Stimulated activated CD4-positive, alpha-beta T cell treated with anti-CD3 and anti-CD28 coated beads, Interleukin-2, amount 100 ng/mL, for 48 hours (primary cell): ENCODE measurements at regions not wholly inside any gene's neighbourhood (a gene's known extent, or its start where the extent isn't known, plus 50 kb on each side); places are given as distances from the start of the nearest gene placed in this dataset.

ENCODE experiments used
- DNase-seq, 2 donors: peaks; one replicate each; pipeline ENCODE4 v3.0.0-alpha.2; 2020

- DNase-seq, result no peak
Observed at GRCh38 chr16:87060034-87060986, 256.9 kb downstream of the C16orf95 start.

- no peak for DNase-seq
Observed at GRCh38 chr16:87061243-87061920, 255.8 kb downstream of the C16orf95 start.

DNA sequence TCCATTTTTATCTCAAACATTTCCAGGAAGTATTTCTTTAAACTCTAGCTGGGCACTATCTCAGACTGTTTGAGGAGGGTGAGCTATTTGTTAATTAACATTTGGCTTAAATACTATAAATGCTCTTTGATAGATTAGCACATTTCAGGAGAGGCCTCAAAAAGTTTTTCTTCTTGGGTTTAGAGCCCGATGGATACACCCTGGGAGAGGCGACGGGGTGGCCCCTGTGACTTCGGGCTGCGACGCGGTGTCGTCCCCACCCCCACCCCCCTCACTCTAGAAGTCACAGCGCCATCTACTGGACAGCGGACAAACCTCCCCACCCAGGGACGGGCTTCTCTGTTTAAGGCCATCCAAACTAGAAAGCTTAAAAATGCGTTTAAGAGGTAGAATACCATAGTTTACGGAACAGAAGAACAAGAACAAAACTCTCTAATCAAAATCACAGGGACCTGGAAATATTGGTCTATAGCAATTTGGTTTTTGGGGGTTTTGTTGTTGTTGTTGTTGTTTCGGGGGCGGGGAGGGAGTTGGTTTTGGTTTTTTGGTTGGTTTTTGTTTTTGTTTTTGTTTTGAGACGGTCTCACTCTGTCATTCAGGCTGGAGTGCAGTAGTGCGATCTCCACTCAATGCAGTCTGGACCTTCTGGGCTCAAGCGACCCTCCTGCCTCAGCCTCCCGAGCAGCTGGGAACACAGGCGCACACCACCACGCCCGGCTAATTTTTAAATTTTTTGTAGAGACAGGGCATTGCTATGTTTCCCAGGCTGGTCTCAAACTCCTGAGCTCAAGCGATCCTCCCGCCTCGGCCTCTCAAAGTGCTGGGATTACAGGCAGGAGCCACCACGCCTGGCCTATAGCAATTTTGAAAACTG is 254.4 kb downstream of the C16orf95 start:
- peak; percentile 66 to 70 for DNase-seq

DNA sequence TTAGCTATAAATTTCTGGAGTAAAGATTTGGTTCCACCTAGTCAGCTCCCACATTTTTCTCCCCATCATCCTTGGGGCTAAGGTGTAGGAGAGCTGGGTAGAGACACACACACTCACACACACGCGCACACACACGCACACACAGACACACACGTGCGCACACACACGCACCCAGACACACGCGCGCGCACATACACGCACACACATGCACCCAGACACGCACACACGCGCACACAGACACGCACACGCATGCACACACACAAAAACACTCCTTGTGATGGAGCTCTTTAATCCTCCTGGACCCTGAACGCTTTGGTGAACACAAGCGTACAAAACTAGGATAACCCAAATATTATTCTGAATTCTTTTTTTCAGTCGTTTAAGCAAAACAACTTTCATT is 253.6 kb downstream of the C16orf95 start:
- no peak for DNase-seq

DNA sequence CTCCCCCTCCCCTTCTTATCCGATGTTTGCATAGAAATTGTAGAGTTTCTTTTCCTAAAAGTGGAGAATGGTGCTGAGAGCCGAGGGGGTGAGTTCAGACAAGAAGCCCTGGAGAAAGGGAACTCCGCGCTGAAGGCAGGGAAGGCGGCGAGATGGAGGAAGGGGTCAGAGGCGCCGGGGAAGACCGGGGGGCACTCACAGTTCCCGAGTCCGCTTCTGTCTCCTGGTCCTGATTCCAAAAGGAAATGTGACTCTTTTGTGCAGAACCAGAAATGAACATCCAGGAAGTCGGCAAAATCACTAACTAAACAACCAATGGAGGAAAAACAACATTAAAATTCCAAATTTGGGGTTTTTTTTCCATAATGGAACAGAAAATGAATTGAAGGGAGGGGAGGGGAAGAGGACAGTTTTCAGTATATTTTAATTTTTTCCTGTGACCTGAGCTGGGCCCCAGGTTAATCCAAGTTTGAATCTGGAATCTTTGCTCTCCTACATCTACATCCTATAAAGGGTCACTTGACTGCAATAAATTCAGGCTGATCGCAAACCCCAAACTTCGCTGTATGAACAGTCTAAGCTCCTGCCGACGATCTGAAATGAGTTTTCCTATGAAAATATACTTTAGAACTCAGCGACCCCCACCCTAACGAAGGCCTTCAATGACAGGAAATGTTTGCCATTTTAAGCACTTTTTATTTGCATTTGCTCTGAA is 252.3 kb downstream of the C16orf95 start:
- no peak for DNase-seq

DNA sequence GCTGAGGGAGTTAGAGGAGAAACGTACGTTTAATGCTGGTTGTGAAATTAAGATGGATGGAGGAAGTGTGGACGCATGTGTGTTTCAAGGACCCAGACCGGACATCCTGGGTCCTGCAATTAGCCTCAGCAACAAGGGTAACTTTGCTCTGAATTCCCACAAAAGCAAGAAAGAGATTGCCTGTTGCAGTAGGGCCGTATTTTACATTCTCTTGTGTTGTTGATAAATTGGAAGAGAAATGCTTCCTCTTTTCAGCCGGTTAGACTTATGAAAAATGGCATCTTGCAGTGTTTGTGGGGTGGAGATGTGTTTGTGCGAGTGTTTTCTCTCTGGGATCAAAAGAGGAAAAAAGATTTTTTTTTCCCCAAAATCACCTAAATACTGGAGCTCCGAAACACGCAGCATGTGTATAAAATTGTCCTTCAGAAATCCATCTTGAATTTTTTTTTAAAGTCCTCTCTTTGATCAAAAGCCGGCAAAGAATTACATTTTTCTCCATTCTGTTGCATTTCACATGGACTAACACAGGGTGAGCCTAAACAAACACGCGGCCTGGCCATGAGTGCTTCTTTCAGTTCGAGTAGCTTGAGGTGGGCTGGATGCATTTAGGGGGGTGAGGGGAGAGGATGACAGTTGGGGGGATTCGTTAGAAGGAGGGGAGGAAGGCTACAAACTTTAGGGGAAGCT is 251.6 kb downstream of the C16orf95 start:
- DNase-seq, result no peak

DNA sequence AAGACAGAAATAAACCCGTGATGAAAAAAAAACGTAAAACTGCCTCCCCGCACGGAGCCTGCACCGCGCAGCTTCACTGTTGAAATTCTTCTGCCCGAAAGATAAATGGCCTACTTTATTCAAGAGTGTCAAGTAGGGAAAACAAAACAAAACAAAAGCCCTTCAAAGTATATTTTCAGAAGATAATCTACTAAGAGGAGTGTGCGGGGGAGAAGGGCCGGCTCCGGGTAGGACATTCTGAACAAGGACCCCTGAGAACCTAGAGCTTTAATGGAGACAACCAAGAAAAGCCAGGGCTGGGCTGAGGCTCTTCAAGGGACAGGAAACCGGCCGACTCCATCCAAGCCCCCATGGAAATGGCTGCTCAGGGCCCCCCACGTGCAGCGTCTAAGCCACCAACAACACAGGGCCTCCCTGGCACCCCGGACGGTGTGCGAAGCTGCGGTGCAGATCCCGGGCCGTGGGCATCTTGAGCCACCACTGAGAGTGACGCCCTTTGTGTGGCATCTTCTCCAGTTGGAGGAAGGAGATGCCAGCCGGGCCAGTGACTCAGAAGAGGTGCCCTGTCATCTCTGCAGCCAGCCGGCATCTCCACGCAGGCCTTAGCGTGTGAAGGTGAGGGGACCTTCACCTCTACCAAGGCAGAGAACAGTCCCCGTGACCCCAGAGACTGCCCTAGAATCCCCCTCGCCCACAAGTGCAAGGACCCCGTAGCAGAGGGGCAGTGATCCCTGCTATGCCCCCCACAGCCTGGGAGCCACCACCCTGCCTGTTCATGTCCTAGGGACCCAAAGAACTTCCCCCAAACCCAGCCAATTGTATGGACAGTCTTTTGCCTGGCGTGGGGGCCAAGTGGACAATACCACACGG is 250.8 kb downstream of the C16orf95 start:
- DNase-seq, result no peak

GRCh38 chr16:87067003-87067556 is 250.1 kb downstream of the C16orf95 start:
- no peak for DNase-seq

GRCh38 chr16:87067836-87068761 is 249.1 kb downstream of the C16orf95 start:
- DNase-seq, result no peak

DNA sequence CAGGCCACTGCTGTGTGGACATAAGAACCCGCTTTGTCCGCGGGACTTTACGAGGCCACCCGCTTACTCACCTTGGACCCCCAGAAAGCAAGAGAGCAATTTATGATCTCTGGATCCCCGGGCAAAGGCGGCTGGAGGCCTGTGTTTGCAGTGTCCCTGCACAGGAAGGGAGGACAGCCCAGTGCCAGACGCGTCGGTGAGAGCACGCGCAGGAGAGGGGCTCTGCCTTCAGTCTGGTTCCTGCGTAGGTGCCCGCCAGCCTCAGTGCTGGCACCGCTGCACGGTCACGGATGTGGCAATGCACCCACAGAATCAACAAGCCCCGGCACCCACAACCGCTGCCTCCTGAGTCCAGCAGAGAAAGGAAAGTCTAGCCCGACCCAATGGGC is 248.4 kb downstream of the C16orf95 start:
- DNase-seq, result no peak

- DNase-seq, result no peak
Observed at GRCh38 chr16:87070657-87071056, 246.5 kb downstream of the C16orf95 start.

DNA sequence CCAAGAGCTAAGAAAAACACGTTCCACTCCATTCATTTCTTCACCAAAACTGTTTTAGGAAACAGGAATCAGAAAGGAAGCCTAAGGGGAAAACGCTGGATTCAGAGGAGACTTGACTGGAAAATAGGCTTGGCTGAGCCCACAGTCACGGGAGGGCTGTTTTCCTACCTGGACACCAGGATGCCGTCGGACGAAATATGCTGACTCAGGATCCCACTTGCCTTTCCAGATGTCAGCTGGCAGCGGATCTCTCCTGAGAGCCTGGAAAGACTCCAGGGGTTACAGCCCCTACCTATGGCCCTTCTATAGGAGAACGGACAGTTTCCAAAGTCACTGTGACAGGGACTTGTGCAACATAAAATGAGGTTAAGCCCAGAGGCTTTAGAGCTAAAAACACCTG is 245.1 kb downstream of the C16orf95 start:
- DNase-seq, result no peak

DNA sequence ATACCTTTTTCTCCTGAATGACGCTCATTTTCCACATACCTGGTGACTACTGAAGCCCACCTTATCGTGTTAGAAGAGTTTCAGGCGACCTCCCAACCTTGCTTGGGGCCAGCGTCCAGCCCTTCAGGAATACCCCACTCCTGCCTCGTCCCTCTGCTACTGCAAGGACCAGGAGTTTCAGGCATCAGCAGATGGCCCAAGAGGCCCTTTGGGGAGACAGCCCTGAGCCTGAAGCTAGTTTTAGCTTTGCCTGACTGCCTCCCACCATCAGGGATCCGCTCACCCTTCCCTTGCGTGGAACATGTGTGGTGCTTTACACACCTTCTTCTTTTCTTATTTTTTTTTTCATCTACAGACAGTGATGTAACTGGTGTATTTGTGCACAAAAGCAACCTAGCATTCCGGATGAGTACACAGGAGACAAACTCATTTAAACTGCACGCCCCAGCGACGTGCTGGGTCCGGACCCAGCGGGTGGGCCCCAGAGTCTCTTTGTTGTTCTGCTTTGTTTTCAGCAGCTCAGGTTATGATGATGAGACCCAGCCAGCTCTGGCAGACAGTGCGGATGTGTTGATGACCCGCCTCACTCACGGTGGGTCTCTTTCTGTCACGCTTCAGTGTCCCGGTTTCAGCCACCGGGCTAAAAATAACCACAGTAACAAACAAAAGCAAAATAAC is 242.4 kb downstream of the C16orf95 start:
- no peak for DNase-seq

GRCh38 chr16:87075319-87075860 is 241.8 kb downstream of the C16orf95 start:
- DNase-seq, result no peak

- DNase-seq, result no peak
Observed at GRCh38 chr16:87076331-87076949, 240.8 kb downstream of the C16orf95 start.

DNA sequence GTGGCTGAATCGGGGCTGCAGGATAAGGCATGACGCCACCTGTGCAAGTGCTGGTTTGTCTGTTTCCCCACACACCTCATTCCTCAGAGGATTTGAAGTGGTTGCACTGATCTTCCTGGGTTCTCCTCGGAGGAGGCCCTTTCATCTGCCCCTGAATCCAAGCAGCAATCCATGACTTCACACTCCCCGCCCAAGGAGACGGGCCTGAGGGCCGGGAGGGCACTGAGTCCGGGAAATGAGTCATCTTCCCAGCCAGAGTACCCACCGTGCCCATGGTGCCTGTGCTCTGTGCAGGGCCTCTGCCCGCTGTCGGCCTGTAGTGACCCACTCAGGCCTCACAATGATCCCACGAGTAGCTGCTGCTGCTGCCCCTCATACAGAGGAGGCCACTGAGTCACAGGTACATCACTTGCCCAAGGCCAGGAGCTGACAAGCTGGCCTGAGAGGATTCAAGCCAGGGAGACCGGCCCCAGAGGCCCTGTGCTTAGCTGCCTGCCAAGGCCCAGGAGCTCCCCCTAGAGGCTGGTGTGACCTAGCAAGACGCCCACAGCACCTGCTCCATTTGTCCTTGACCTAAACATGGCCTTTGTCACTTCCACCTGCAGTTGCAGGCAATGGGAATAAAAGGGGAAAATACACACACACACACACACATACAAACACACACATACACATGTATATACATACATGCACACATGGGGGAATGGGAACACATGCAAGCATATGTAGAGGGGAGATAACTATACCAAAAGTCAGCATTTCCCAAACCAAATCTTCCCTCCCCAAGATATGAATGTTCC is 240.0 kb downstream of the C16orf95 start:
- peak; percentile 41 to 44 for DNase-seq

DNA sequence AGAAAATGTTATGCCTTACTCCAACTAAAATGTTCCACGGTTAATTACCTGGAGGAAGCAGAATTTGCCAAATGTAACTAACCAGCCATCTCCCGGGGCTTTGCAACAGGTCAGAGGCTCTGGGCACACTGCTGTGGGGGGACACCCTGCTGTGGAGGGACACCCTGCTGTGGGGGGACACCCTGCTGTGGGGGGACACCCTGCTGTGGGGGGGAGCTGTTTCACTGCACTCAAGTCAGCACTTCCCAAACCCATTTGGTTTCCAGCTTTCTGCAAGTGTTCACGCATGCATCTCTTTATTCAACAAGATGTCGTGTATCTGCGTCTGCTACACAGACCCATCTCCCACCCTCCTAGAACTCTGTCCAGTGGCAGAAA is 239.5 kb downstream of the C16orf95 start:
- no peak for DNase-seq
